Endothelial cell of umbilical vein (primary cell): ENCODE measurements at regions not wholly inside any gene's neighbourhood (a gene's known extent, or its start where the extent isn't known, plus 50 kb on each side); places are given as distances from the start of the nearest gene placed in this dataset.

Experiments used
- BruUV-seq: library from RNA; stranded (reverse); fragments of 400-500 nt; replicated peaks from 2 replicates; lab custom pipeline; 2021; lab: Mats Ljungman, UMichigan
- CTCF ChIA-PET: fragments of 300-600, 350-600 bp; sonication (Branson Sonifier 250); formaldehyde crosslinking; loops from one replicate; lab custom pipeline; 2021; ENCODE audit warnings: antibody characterized with exemption, inconsistent platforms; lab: Charles Lee
- POLR2A ChIA-PET: fragments of 300-600, 350-600 bp; sonication (Branson Sonifier 250); formaldehyde crosslinking; loops from one replicate; lab custom pipeline; 2021; ENCODE audit warnings: antibody characterized with exemption, inconsistent platforms; lab: Charles Lee
- DNase-seq: peaks from one replicate; pipeline ENCODE4 v3.0.0-alpha.2; 2011; ENCODE audit warnings: low read depth, low spot score
- FAIRE-seq: peaks from 2 replicates; lab custom pipeline; 2011; peaks lifted over from hg19 to GRCh38; lab: Jason Lieb, UNC
- H2AFZ ChIP-seq: 2 replicates; pipeline ENCODE4 v1.6.0; 2012; ENCODE audit warnings: low read depth, low read length, control low read depth, inconsistent platforms
- H3K27ac ChIP-seq: 2 replicates; pipeline ENCODE4 v1.5.1; 2011; ENCODE audit warnings: low read depth, mild to moderate bottlenecking, control low read depth, low read length, moderate library complexity; ENCODE audit not compliant: insufficient read depth
- H3K27me3 ChIP-seq, 2 experiments: 2 replicates each; pipeline versions ENCODE4 v1.6.0 to v1.6.1; 2011; ENCODE audit warnings: low read length in 2 of 2, mixed read lengths in 1 of 2; ENCODE audit not compliant: control insufficient read depth in 2 of 2, insufficient read depth in 2 of 2
- H3K36me3 ChIP-seq, 2 experiments: 2 replicates in 1 of 2; 3 replicates in 1 of 2; pipeline ENCODE4 v1.5.1; 2011; ENCODE audit warnings: low read length in 2 of 2, mild to moderate bottlenecking in 1 of 2, moderate library complexity in 1 of 2; ENCODE audit not compliant: control insufficient read depth in 2 of 2, insufficient read depth in 2 of 2; ENCODE audit errors: extremely low read depth in 1 of 2
- H3K4me1 ChIP-seq: 3 replicates; pipeline ENCODE4 v1.5.1; 2011; ENCODE audit warnings: mild to moderate bottlenecking, low read length; ENCODE audit not compliant: control insufficient read depth, insufficient read depth; ENCODE audit errors: extremely low read depth
- H3K4me2 ChIP-seq: 2 replicates; pipeline ENCODE4 v1.6.1; 2011; ENCODE audit warnings: low read length, control low read depth, mixed read lengths; ENCODE audit not compliant: insufficient read depth
- H3K4me3 ChIP-seq, 3 experiments: fragments of 200-600 bp in 1 of 3; sonication (generic), shearing (Covaris generic) in 1 of 3; replicated peaks in 1 of 3; 2 replicates each; pipeline ENCODE4 v1.5.1; 2011 to 2016; ENCODE audit warnings: control low read depth in 3 of 3, low read length in 3 of 3, mild to moderate bottlenecking in 2 of 3, inconsistent platforms in 1 of 3, low read depth in 1 of 3, moderate library complexity in 1 of 3; ENCODE audit not compliant: insufficient read depth in 1 of 3
- H3K79me2 ChIP-seq: 2 replicates; pipeline ENCODE4 v1.6.0; 2012; ENCODE audit warnings: low read length, inconsistent platforms; ENCODE audit not compliant: control insufficient read depth, insufficient read depth
- H3K9ac ChIP-seq: replicated peaks from 2 replicates; pipeline ENCODE3; 2011; ENCODE audit warnings: low read length, control low read depth; ENCODE audit not compliant: insufficient read depth; ENCODE audit errors: extremely low read depth
- H3K9me1 ChIP-seq: replicated peaks from 3 replicates; pipeline ENCODE4 v1.6.0; 2011; ENCODE audit warnings: mild to moderate bottlenecking, low read length; ENCODE audit not compliant: control insufficient read depth, insufficient read depth; ENCODE audit errors: extremely low read depth
- H3K9me3 ChIP-seq: replicated peaks from 2 replicates; pipeline ENCODE4 v1.5.1; 2012; ENCODE audit warnings: low read length, inconsistent platforms; ENCODE audit not compliant: control insufficient read depth, insufficient read depth
- H4K20me1 ChIP-seq: replicated peaks from 2 replicates; pipeline ENCODE3; 2011; ENCODE audit warnings: mild to moderate bottlenecking, low read length; ENCODE audit not compliant: control insufficient read depth, insufficient read depth; ENCODE audit errors: extremely low read depth
- EZH2 ChIP-seq: IDR thresholded peaks from 2 replicates; pipeline ENCODE4 v1.6.1; 2012; ENCODE audit warnings: borderline replicate concordance, low read depth, mild to moderate bottlenecking, moderate library complexity, low read length, inconsistent platforms; ENCODE audit not compliant: severe bottlenecking
- FOS ChIP-seq: IDR thresholded peaks from 2 replicates; pipeline ENCODE4 v1.6.1; 2011; ENCODE audit warnings: mild to moderate bottlenecking, low read length, moderate library complexity, borderline replicate concordance; ENCODE audit not compliant: insufficient read depth
- GATA2 ChIP-seq: IDR thresholded peaks from 2 replicates; pipeline ENCODE4 v1.7.0; 2011; ENCODE audit warnings: low read depth, mild to moderate bottlenecking, moderate library complexity, mixed read lengths, low read length; ENCODE audit not compliant: insufficient read length, insufficient read depth
- JUN ChIP-seq: IDR thresholded peaks from 2 replicates; pipeline ENCODE4 v1.6.1; 2011; ENCODE audit warnings: borderline replicate concordance, low read depth; ENCODE audit not compliant: insufficient read length, insufficient read depth
- MYC ChIP-seq: IDR thresholded peaks from one replicate; pipeline ENCODE4 v1.6.1; 2011; ENCODE audit warnings: mild to moderate bottlenecking, low read depth, low read length
- POLR2A ChIP-seq: IDR thresholded peaks from 2 replicates; pipeline ENCODE4 v1.6.1; 2012; ENCODE audit warnings: low read depth, mild to moderate bottlenecking, control low read depth, low read length
- POLR2AphosphoS5 ChIP-seq: IDR thresholded peaks from 2 replicates; pipeline ENCODE4 v1.6.1; 2012; ENCODE audit warnings: low read depth, mild to moderate bottlenecking, control low read depth, low read length, moderate library complexity; ENCODE audit not compliant: insufficient read depth
- dilution Hi-C: fragments of 300-500 bp; cut with MboI; formaldehyde crosslinking; loops from one replicate; pipeline ENCODE4 v1.15.0; 2019; ENCODE audit warnings: low sequenced_read_pairs; ENCODE audit not compliant: extremely low pct_ligation_motif_present
- intact Hi-C: fragments of 100-400 bp; cut with micrococcal nuclease; formaldehyde crosslinking; loops from one replicate; pipeline ENCODE4 v1.10.0; 2022
- TF ChIP-seq, protein P1 (sequence below), 2 donors: IDR thresholded peaks; 1 replicate in 1 of 2; 2 replicates in 1 of 2; pipeline ENCODE4 v1.5.1; 2011; ENCODE audit warnings: low read length in 2 of 2, mild to moderate bottlenecking in 2 of 2, moderate library complexity in 2 of 2, control low read depth in 1 of 2, inconsistent platforms in 1 of 2, low read depth in 1 of 2; ENCODE audit not compliant: insufficient read depth in 1 of 2; ENCODE audit errors: extremely low read depth in 1 of 2
- TF ChIP-seq, protein P2 (sequence below): IDR thresholded peaks from 2 replicates; pipeline ENCODE4 v1.6.1; 2011; ENCODE audit not compliant: insufficient read depth, insufficient read length

DNA sequence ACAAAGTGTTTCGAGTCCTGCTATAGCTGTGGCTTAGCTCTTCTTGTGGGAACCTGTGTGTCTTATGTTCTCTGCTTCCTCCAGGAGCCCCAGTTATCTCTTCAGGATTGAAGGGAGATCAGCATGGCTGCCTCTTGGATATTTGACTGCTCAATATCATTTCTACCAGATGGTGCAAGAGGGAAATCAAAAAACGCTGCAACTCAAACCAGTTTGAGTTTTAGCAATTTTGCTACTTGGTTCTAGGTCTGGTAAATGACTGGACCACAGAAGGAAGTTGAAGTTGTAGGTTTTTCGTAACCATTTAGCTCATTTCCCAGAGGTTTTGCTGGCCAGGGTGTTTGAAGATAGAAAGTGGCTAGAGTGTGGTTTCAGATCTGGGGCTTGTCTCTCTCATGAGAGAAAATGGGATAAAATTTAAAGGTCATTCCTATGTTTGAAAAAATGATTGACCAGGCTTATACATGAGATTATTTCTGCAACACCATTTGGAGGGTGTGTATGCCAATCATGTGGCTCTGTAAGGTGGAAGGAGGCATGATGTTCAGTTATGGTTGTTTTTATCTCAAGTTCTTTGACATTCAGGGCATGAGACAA is 210.4 kb downstream of the SPRY1 start:
- Histone ChIP-seq H3K4me2 (no peak overlapping the region), H3K36me3 (no peaks in the 10 kb centered on the region), H3K9me3 (no peaks in the 10 kb centered on the region), H3K27ac (no peak overlapping the region), H3K4me1 (no peaks in the 10 kb centered on the region), H3K9me1 (no peaks in the 10 kb centered on the region), H2AFZ (no peak overlapping the region), H3K9ac (no peak overlapping the region), H3K27me3 (no peaks in the 10 kb centered on the region), H3K4me3 (no peak overlapping the region), H4K20me1 (no peaks in the 10 kb centered on the region), H3K79me2 (no peaks in the 10 kb centered on the region)
- ChIA-PET POLR2A (no interaction called here), CTCF (interaction anchor here (1.2 kb wide), 1 partner anchor 545 kb away, joined by 3 read pairs; no protein-coding TSS in a partner anchor)
- FAIRE-seq = no peak
- intact Hi-C loops (no loop called here), dilution Hi-C loops (no loop called here)
- no peak for DNase-seq
- no peak for TF ChIP-seq POLR2A
- TF ChIP-seq GATA2 = no peak
- no peak for TF ChIP-seq FOS
- no peak for TF ChIP-seq MYC
- BruUV-seq = no TSS peak

DNA sequence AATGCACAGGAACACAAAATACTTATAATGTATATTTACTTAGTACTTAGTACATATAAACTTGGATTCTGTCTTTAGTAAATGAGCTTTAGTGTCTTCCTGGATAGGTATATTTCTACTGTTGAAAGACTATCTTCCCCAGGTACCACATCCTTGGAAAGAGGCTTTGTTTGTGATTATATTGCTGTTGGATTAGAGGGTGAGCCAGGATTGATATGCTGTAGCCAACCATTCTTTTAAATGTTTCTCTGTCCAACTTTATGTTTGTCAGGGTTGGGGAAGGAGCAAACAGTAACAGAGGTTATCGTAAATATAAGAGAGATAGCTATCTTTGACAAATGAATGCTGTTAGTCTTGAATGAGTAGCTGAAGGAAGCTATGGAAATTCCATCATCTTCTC is 213.2 kb downstream of the SPRY1 start:
- no peak overlapping the region for H3K4me2 ChIP-seq
- POLR2A ChIA-PET = no interaction called here
- H3K36me3 ChIP-seq = no peaks in the 10 kb centered on the region
- no peak overlapping the region for H2AFZ ChIP-seq
- no peaks in the 10 kb centered on the region for H3K9me1 ChIP-seq
- H3K27ac ChIP-seq = no peak overlapping the region
- no peak for TF ChIP-seq POLR2A
- no peak for TF ChIP-seq MYC
- no peak for TF ChIP-seq JUN
- TF ChIP-seq GATA2 = no peak
- no peak for TF ChIP-seq EZH2
- TF ChIP-seq, protein P1, sequence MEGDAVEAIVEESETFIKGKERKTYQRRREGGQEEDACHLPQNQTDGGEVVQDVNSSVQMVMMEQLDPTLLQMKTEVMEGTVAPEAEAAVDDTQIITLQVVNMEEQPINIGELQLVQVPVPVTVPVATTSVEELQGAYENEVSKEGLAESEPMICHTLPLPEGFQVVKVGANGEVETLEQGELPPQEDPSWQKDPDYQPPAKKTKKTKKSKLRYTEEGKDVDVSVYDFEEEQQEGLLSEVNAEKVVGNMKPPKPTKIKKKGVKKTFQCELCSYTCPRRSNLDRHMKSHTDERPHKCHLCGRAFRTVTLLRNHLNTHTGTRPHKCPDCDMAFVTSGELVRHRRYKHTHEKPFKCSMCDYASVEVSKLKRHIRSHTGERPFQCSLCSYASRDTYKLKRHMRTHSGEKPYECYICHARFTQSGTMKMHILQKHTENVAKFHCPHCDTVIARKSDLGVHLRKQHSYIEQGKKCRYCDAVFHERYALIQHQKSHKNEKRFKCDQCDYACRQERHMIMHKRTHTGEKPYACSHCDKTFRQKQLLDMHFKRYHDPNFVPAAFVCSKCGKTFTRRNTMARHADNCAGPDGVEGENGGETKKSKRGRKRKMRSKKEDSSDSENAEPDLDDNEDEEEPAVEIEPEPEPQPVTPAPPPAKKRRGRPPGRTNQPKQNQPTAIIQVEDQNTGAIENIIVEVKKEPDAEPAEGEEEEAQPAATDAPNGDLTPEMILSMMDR (IDR thresholded peaks at IDR 0.05; ENCODE audit: extremely low read depth in 1 of 2, insufficient read depth in 1 of 2, low read depth in 1 of 2, low read length in 2 of 2) = no peak
- TF ChIP-seq, protein P2, sequence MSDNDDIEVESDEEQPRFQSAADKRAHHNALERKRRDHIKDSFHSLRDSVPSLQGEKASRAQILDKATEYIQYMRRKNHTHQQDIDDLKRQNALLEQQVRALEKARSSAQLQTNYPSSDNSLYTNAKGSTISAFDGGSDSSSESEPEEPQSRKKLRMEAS = no peak
- TF ChIP-seq FOS = no peak
- TF ChIP-seq POLR2AphosphoS5 = no peak
- CTCF ChIA-PET = interaction anchor here (1.0 to 1.3 kb wide), 2 partner anchors 12 to 46 kb away, joined by 3 to 6 read pairs; no protein-coding TSS in a partner anchor
- intact Hi-C loops (no loop called here), dilution Hi-C loops (no loop called here)
- H3K79me2 ChIP-seq = no peaks in the 10 kb centered on the region
- BruUV-seq = no TSS peak
- H3K4me1 ChIP-seq = no peaks in the 10 kb centered on the region
- no peak overlapping the region for H3K4me3 ChIP-seq
- no peaks in the 10 kb centered on the region for H4K20me1 ChIP-seq
- no peak for DNase-seq
- no peaks in the 10 kb centered on the region for H3K27me3 ChIP-seq
- H3K9me3 ChIP-seq = no peaks in the 10 kb centered on the region
- FAIRE-seq = no peak
- no peak overlapping the region for H3K9ac ChIP-seq
